Cardiac muscle cell (in vitro differentiated cells and primary cell): ENCODE measurements at regions not wholly inside any gene's neighbourhood (a gene's known extent, or its start where the extent isn't known, plus 50 kb on each side); places are given as distances from the start of the nearest gene placed in this dataset.

Experiments used
- DNase-seq, 2 donors: peaks; one replicate each; pipeline versions ENCODE4 v3.0.0 to v3.0.0-alpha.2; 2010 to 2017; ENCODE audit warnings: low read depth in 1 of 2, low spot score in 1 of 2
- H3K27ac ChIP-seq: fragments of 200-600 bp; sonication (generic); 2 replicates; pipeline ENCODE4 v1.5.1; 2016
- H3K27me3 ChIP-seq: fragments of 200-600 bp; sonication (generic); 2 replicates; pipeline ENCODE4 v1.6.0; 2016; ENCODE audit warnings: control low read depth
- H3K36me3 ChIP-seq: fragments of 200-600 bp; sonication (generic); 2 replicates; pipeline ENCODE4 v1.5.1; 2016; ENCODE audit warnings: control low read depth
- H3K4me1 ChIP-seq: fragments of 200-600 bp; sonication (generic); 2 replicates; pipeline ENCODE4 v1.8.1; 2017; ENCODE audit warnings: low read depth, mild to moderate bottlenecking, mixed run types
- H3K4me3 ChIP-seq: fragments of 200-600 bp; sonication (generic); 2 replicates; pipeline ENCODE4 v1.5.1; 2016; ENCODE audit warnings: mild to moderate bottlenecking
- H3K9me3 ChIP-seq: fragments of 200-600 bp; sonication (generic); 2 replicates; pipeline ENCODE4 v1.5.1; 2017; ENCODE audit warnings: low read depth, mild to moderate bottlenecking, control low read depth
- CTCF ChIP-seq: IDR thresholded peaks from 2 replicates; pipeline ENCODE4 v1.5.1; 2012; ENCODE audit warnings: low read depth, mild to moderate bottlenecking, low read length

- no peaks in the 10 kb centered on the region for H3K36me3 ChIP-seq
- DNase-seq, result peak in 1 of 2 donors; percentile 63
- no peak overlapping the region for H3K27ac ChIP-seq
These were observed 90.9 kb upstream of the SETBP1 start for GRCh38 chr18:44589693-44590355.

GRCh38 chr18:44590956-44591670 is 89.6 kb upstream of the SETBP1 start:
- no peak for DNase-seq
- H3K27me3 ChIP-seq, result no peaks in the 10 kb centered on the region

More at GRCh38 chr18:44589693-44590355, 90.9 kb upstream of the SETBP1 start:
- no peak for TF ChIP-seq CTCF
- Histone ChIP-seq H3K4me1 (peaks cover 32% of the 10 kb centered on the region), H3K27me3 (no peaks in the 10 kb centered on the region), H3K4me3 (no peak overlapping the region), H3K9me3 (no peaks in the 10 kb centered on the region)

GRCh38 chr18:44592639-44593038 is 88.0 kb upstream of the SETBP1 start:
- Histone ChIP-seq H3K36me3 (no peaks in the 10 kb centered on the region), H3K9me3 (no peaks in the 10 kb centered on the region), H3K4me3 (no peak overlapping the region), H3K4me1 (peaks cover 42% of the 10 kb centered on the region), H3K27ac (peak overlapping the region; percentile 96), H3K27me3 (no peaks in the 10 kb centered on the region)
- DNase-seq, result peak; percentile 30 to 55
- TF ChIP-seq CTCF, result no peak

More at GRCh38 chr18:44590956-44591670, 89.6 kb upstream of the SETBP1 start:
- H3K4me3 ChIP-seq, result no peak overlapping the region
- no peak for TF ChIP-seq CTCF
- peaks cover 42% of the 10 kb centered on the region for H3K4me1 ChIP-seq
- H3K27ac ChIP-seq, result peak overlapping the region; percentile 96
- H3K9me3 ChIP-seq, result no peaks in the 10 kb centered on the region
- no peaks in the 10 kb centered on the region for H3K36me3 ChIP-seq

- Histone ChIP-seq H3K4me1 (peaks cover 42% of the 10 kb centered on the region), H3K4me3 (no peak overlapping the region), H3K9me3 (no peaks in the 10 kb centered on the region), H3K27ac (peak overlapping the region; percentile 78), H3K36me3 (no peaks in the 10 kb centered on the region), H3K27me3 (no peaks in the 10 kb centered on the region)
- no peak for TF ChIP-seq CTCF
- DNase-seq, result peak; percentile 40 to 85
These were observed 85.8 kb upstream of the SETBP1 start for GRCh38 chr18:44594799-44595467.

- H3K27me3 ChIP-seq, result no peaks in the 10 kb centered on the region
- no peak for DNase-seq
- H3K4me3 ChIP-seq, result no peak overlapping the region
- no peaks in the 10 kb centered on the region for H3K36me3 ChIP-seq
- H3K9me3 ChIP-seq, result no peaks in the 10 kb centered on the region
- no peak overlapping the region for H3K27ac ChIP-seq
- TF ChIP-seq CTCF, result no peak
- peaks cover 23% of the 10 kb centered on the region for H3K4me1 ChIP-seq
These were observed 82.9 kb upstream of the SETBP1 start for GRCh38 chr18:44597797-44598196.
